NOMO-1 (cell line): ENCODE measurements at regions not wholly inside any gene's neighbourhood (a gene's known extent, or its start where the extent isn't known, plus 50 kb on each side); places are given as distances from the start of the nearest gene placed in this dataset.

Experiments used
- DNase-seq, 2 experiments: peaks; one replicate each; lab custom pipeline; 2025; ENCODE audit not compliant: unreplicated experiment in 2 of 2; lab: John Stamatoyannopoulos, UW

GRCh38 chr2:176822060-176822459, 390.5 kb upstream of the HNRNPA3 start:
- no peak for DNase-seq

- DNase-seq: no peak
Observed at GRCh38 chr2:176826356-176826755, 386.2 kb upstream of the HNRNPA3 start.

- no peak for DNase-seq
Observed at GRCh38 chr2:176826984-176827668, 385.5 kb upstream of the HNRNPA3 start.

GRCh38 chr2:176830362-176830761, 382.2 kb upstream of the HNRNPA3 start:
- no peak for DNase-seq

- no peak for DNase-seq
Observed at GRCh38 chr2:176832086-176832485, 380.5 kb upstream of the HNRNPA3 start.

- no peak for DNase-seq
Observed at GRCh38 chr2:176833671-176834070, 378.9 kb upstream of the HNRNPA3 start.

GRCh38 chr2:176834226-176834625, 378.4 kb upstream of the HNRNPA3 start:
- DNase-seq: no peak

- no peak for DNase-seq
Observed at GRCh38 chr2:176843208-176843607, 369.4 kb upstream of the HNRNPA3 start.

GRCh38 chr2:176844461-176844860, 368.1 kb upstream of the HNRNPA3 start:
- DNase-seq: no peak

GRCh38 chr2:176845718-176846117, 366.9 kb upstream of the HNRNPA3 start:
- no peak for DNase-seq

GRCh38 chr2:176847575-176847974, 365.0 kb upstream of the HNRNPA3 start:
- no peak for DNase-seq

GRCh38 chr2:176848844-176849243, 363.8 kb upstream of the HNRNPA3 start:
- DNase-seq: no peak

GRCh38 chr2:176851200-176851888, 361.2 kb upstream of the HNRNPA3 start:
- DNase-seq: no peak

GRCh38 chr2:176851889-176852483, 360.6 kb upstream of the HNRNPA3 start:
- DNase-seq: no peak

GRCh38 chr2:176852667-176853066, 359.9 kb upstream of the HNRNPA3 start:
- no peak for DNase-seq

- no peak for DNase-seq
Observed at GRCh38 chr2:176854062-176854461, 358.5 kb upstream of the HNRNPA3 start.

- DNase-seq: no peak
Observed at GRCh38 chr2:176854878-176855277, 357.7 kb upstream of the HNRNPA3 start.

- no peak for DNase-seq
Observed at GRCh38 chr2:176856683-176857082, 355.9 kb upstream of the HNRNPA3 start.

GRCh38 chr2:176865336-176865735, 347.3 kb upstream of the HNRNPA3 start:
- DNase-seq: no peak

GRCh38 chr2:176872406-176872805, 340.2 kb upstream of the HNRNPA3 start:
- DNase-seq: no peak

- no peak for DNase-seq
Observed at GRCh38 chr2:176873403-176873802, 339.2 kb upstream of the HNRNPA3 start.

- no peak for DNase-seq
Observed at GRCh38 chr2:176876493-176877103, 336.0 kb upstream of the HNRNPA3 start.
